ENCODE measurements at regions not wholly inside any gene's neighbourhood (a gene's known extent, or its start where the extent isn't known, plus 50 kb on each side); places are given as distances from the start of the nearest gene placed in this dataset.
A peak's percentile ranks its signal among the peaks of the same experiment; 100 is the strongest.

GRCh38 chrX:88853925-88854324 is 106.9 kb downstream of the CPXCR1 start:
- POLR2A ChIA-PET, result no interaction called here
- 0 out of 2 replicates have a peak, but pooled peaks cover 4% of the 10 kb centered on the region for H3K9me3 ChIP-seq
- no peak for TF ChIP-seq ELF1 (IDR thresholded peaks at IDR 0.05)
- TF ChIP-seq FOXM1 (IDR thresholded peaks at IDR 0.05; ENCODE audit: low read depth), result no peak
- no peak for TF ChIP-seq NFIC (IDR thresholded peaks at IDR 0.05; ENCODE audit: borderline replicate concordance)
- no peak for TF ChIP-seq NRF1 (IDR thresholded peaks at IDR 0.05; ENCODE audit: low read depth, low read length)
- no peak for TF ChIP-seq TEAD4 (IDR thresholded peaks at IDR 0.05; ENCODE audit: borderline replicate concordance, insufficient read depth)
- TF ChIP-seq FOSL2 (IDR thresholded peaks at IDR 0.05; ENCODE audit: borderline replicate concordance, low read depth), result no peak
- TF ChIP-seq MEF2A (IDR thresholded peaks at IDR 0.05; ENCODE audit: borderline replicate concordance, low read depth), result no peak
- no peak for TF ChIP-seq POLR2AphosphoS5 (IDR thresholded peaks at IDR 0.05; ENCODE audit: low read depth, low read length)
- TF ChIP-seq CTCF (IDR thresholded peaks at IDR 0.05), result no peak
- TF ChIP-seq USF2 (IDR thresholded peaks at IDR 0.05; ENCODE audit: borderline replicate concordance, low read depth, low read length), result no peak

GRCh38 chrX:88863726-88864125 is 116.7 kb downstream of the CPXCR1 start:
- Histone ChIP-seq H3K27ac (ENCODE audit: low read depth in 2 of 2, low read length in 1 of 2) (no peak overlapping the region), H3K36me3 (replicated peaks in 1 of 2; ENCODE audit: control insufficient read depth in 1 of 2, insufficient read depth in 2 of 2, low read length in 1 of 2) (no peaks in the 10 kb centered on the region), H3K9ac (no peak overlapping the region), H3K4me2 (no peak overlapping the region), H3K27me3 (ENCODE audit: insufficient read depth) (no peaks in the 10 kb centered on the region), H2AFZ (ENCODE audit: low read depth) (no peak overlapping the region), H3K4me1 (ENCODE audit: control insufficient read depth in 1 of 2, insufficient read depth in 2 of 2, low read depth in 1 of 2, low read length in 1 of 2) (no peaks in the 10 kb centered on the region), H3K79me2 (ENCODE audit: insufficient read depth) (no peaks in the 10 kb centered on the region), H3K4me3 (ENCODE audit: low read depth in 2 of 2, low read length in 1 of 2) (no peak overlapping the region), H4K20me1 (ENCODE audit: insufficient read depth) (no peaks in the 10 kb centered on the region), H3F3A (replicated peaks; ENCODE audit: insufficient read depth) (no peaks in the 10 kb centered on the region), H3K9me2 (no peaks in the 10 kb centered on the region; the same call in 1 of the 2 replicates), H3K9me3 (no peaks in the 10 kb centered on the region)
- 24% methylated on average over 20 of the region's 29 CpGs for WGBS (ENCODE audit: low lambda C conversion rate)
- CTCF ChIA-PET, result no interaction called here
- POLR2A ChIA-PET, result no interaction called here
- peak; percentile 0 for DNase-seq
- TF ChIP-seq CHD2 (IDR thresholded peaks at IDR 0.05; ENCODE audit: low read length, partially characterized antibody), result no peak
- no peak for TF ChIP-seq NRF1 (IDR thresholded peaks at IDR 0.05; ENCODE audit: low read depth, low read length)
- no peak for TF ChIP-seq NFIC (IDR thresholded peaks at IDR 0.05; ENCODE audit: borderline replicate concordance)

More at GRCh38 chrX:88853925-88854324, 106.9 kb downstream of the CPXCR1 start:
- no peak overlapping the region for H3K27ac ChIP-seq (ENCODE audit: low read depth in 2 of 2, low read length in 1 of 2)
- H2AFZ ChIP-seq (ENCODE audit: low read depth), result no peak overlapping the region
- no peaks in the 10 kb centered on the region for H4K20me1 ChIP-seq (ENCODE audit: insufficient read depth)
- H3K4me2 ChIP-seq, result no peak overlapping the region
- H3K4me1 ChIP-seq (ENCODE audit: control insufficient read depth in 1 of 2, insufficient read depth in 2 of 2, low read depth in 1 of 2, low read length in 1 of 2), result no peaks in the 10 kb centered on the region
- no peaks in the 10 kb centered on the region for H3K36me3 ChIP-seq (replicated peaks in 1 of 2; ENCODE audit: control insufficient read depth in 1 of 2, insufficient read depth in 2 of 2, low read length in 1 of 2)
- H3K9me2 ChIP-seq, result no peaks in the 10 kb centered on the region; the same call in 1 of the 2 replicates
- CTCF ChIA-PET, result no interaction called here
- H3K79me2 ChIP-seq (ENCODE audit: insufficient read depth), result no peaks in the 10 kb centered on the region
- no peak overlapping the region for H3K4me3 ChIP-seq (ENCODE audit: low read depth in 2 of 2, low read length in 1 of 2)
- no peaks in the 10 kb centered on the region for H3F3A ChIP-seq (replicated peaks; ENCODE audit: insufficient read depth)
- no peaks in the 10 kb centered on the region for H3K27me3 ChIP-seq (ENCODE audit: insufficient read depth)
- whole genome bisulfite sequencing (ENCODE audit: low lambda C conversion rate), result 0% methylated on average over 3 of the region's 3 CpGs
- H3K9ac ChIP-seq, result no peak overlapping the region
- DNase-seq, result no peak

Data from SK-N-SH (cell line).